GM23338 (cell line): ENCODE measurements at regions not wholly inside any gene's neighbourhood (a gene's known extent, or its start where the extent isn't known, plus 50 kb on each side); places are given as distances from the start of the nearest gene placed in this dataset.

Source experiments
- CREB1 ChIP-seq: fragments of 250-450 bp; sonication (Bioruptor Pico); IDR thresholded peaks from 2 replicates; pipeline ENCODE4 v1.5.0; 2020; ENCODE audit warnings: low read depth, mild to moderate bottlenecking, moderate library complexity
- ETS1 ChIP-seq: IDR thresholded peaks from 2 replicates; pipeline ENCODE4 v1.6.1; 2016; ENCODE audit warnings: antibody characterized with exemption
- JUNB ChIP-seq: IDR thresholded peaks from one replicate; pipeline ENCODE4 v1.6.1; 2016; ENCODE audit warnings: antibody characterized with exemption; ENCODE audit not compliant: unreplicated experiment
- REST ChIP-seq: IDR thresholded peaks from one replicate; pipeline ENCODE4 v1.6.1; 2018; ENCODE audit warnings: antibody characterized with exemption; ENCODE audit not compliant: unreplicated experiment
- STAT1 ChIP-seq: IDR thresholded peaks from one replicate; pipeline ENCODE4 v1.6.1; 2016; ENCODE audit warnings: antibody characterized with exemption; ENCODE audit not compliant: unreplicated experiment
- ZNF331 ChIP-seq: fragments of 250-450 bp; sonication (Bioruptor Pico); IDR thresholded peaks from 2 replicates; pipeline ENCODE4 v1.5.0; 2020; ENCODE audit warnings: low read depth, mild to moderate bottlenecking, moderate library complexity
- ZNF462 ChIP-seq: fragments of 250-450 bp; sonication (Bioruptor Pico); IDR thresholded peaks from 2 replicates; pipeline ENCODE4 v1.5.0; 2020; ENCODE audit warnings: mild to moderate bottlenecking, moderate library complexity

- no peak for TF ChIP-seq ZNF462 (CRISPR knock-in tag)
- no peak for TF ChIP-seq ZNF331
- TF ChIP-seq STAT1 = no peak
- no peak for TF ChIP-seq JUNB
- TF ChIP-seq ETS1 = no peak
- no peak for TF ChIP-seq REST
- no peak for TF ChIP-seq CREB1 (CRISPR knock-in tag)
These were observed 305.9 kb upstream of the ARGLU1 start (continued) for GRCh38 chr13:106873810-106874209.
